KMS-11 (cell line): ENCODE measurements at regions not wholly inside any gene's neighbourhood (a gene's known extent, or its start where the extent isn't known, plus 50 kb on each side); places are given as distances from the start of the nearest gene placed in this dataset.

Source experiments
- H2AFZ ChIP-seq: fragments of 200-600 bp; sonication (generic); 2 replicates; pipeline ENCODE4 v1.6.1; 2016; ENCODE audit warnings: antibody characterized with exemption, mixed run types, low read depth
- H3K27ac ChIP-seq: fragments of 200-600 bp; sonication (generic); 2 replicates; pipeline ENCODE4 v1.6.1; 2016; ENCODE audit warnings: mild to moderate bottlenecking, mixed run types
- H3K27me3 ChIP-seq: fragments of 200-600 bp; sonication (generic); 2 replicates; pipeline ENCODE4 v1.6.1; 2017; ENCODE audit warnings: mild to moderate bottlenecking, low read depth, mixed run types, moderate library complexity; ENCODE audit not compliant: insufficient read depth
- H3K36me3 ChIP-seq: fragments of 200-600 bp; sonication (generic); 2 replicates; pipeline ENCODE4 v1.6.1; 2017; ENCODE audit warnings: mild to moderate bottlenecking, mixed run types; ENCODE audit not compliant: insufficient read depth
- H3K4me1 ChIP-seq: fragments of 200-600 bp; sonication (generic); 2 replicates; pipeline ENCODE4 v1.6.1; 2016; ENCODE audit warnings: mild to moderate bottlenecking, low read depth, mixed run types; ENCODE audit not compliant: poor library complexity, severe bottlenecking
- H3K4me2 ChIP-seq: fragments of 200-600 bp; sonication (generic); 2 replicates; pipeline ENCODE4 v1.7.0; 2016; ENCODE audit warnings: mild to moderate bottlenecking, mixed run types
- H3K4me3 ChIP-seq: fragments of 200-600 bp; sonication (generic); IDR thresholded peaks from 2 replicates; pipeline ENCODE4 v1.6.1; 2017; ENCODE audit warnings: low read depth, low read length, mixed read lengths; ENCODE audit not compliant: insufficient read depth
- H3K79me2 ChIP-seq: fragments of 200-600 bp; sonication (generic); 2 replicates; pipeline ENCODE4 v1.6.1; 2016; ENCODE audit warnings: low read depth, mixed run types; ENCODE audit not compliant: insufficient read depth
- H3K9ac ChIP-seq: fragments of 200-600 bp; sonication (generic); 2 replicates; pipeline ENCODE4 v1.6.1; 2016; ENCODE audit warnings: mild to moderate bottlenecking, mixed run types
- H4K20me1 ChIP-seq: fragments of 200-600 bp; sonication (generic); 2 replicates; pipeline ENCODE4 v1.6.1; 2016; ENCODE audit warnings: mild to moderate bottlenecking, mixed run types; ENCODE audit not compliant: insufficient read depth
- CTCF ChIP-seq: fragments of 200-600 bp; sonication (generic); conservative IDR thresholded peaks from 2 replicates; pipeline ENCODE4 v1.6.1; 2017; ENCODE audit warnings: low read depth, mild to moderate bottlenecking, antibody characterized with exemption, low read length, moderate library complexity, mixed read lengths

DNA sequence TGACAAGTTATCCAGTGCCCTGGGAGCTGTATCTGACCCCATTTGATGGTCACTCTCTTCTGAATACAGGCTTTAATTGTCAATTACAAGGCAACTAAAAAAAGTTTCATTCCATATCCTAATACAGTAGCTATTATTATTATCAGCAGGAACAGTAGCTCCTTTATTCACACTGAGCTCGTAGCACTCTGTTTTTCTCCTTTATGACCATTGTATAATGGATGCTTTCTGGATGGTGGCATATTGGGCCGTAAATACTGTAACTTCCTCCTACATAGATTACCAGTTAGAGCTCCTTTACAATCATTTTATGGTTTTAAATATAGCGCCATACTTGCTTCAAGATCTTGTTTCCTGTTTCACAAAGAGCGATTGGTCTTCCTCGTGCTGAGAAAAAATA, 1040.3 kb downstream of the TSN start:
- H3K4me1 ChIP-seq: no peaks in the 10 kb centered on the region
- TF ChIP-seq CTCF: no peak
- no peaks in the 10 kb centered on the region for H3K36me3 ChIP-seq
- no peak overlapping the region for H3K9ac ChIP-seq
- H3K4me3 ChIP-seq: no peak overlapping the region
- H3K79me2 ChIP-seq: no peaks in the 10 kb centered on the region
- no peak overlapping the region for H2AFZ ChIP-seq
- H3K27ac ChIP-seq: no peak overlapping the region
- H4K20me1 ChIP-seq: no peaks in the 10 kb centered on the region
- no peaks in the 10 kb centered on the region for H3K27me3 ChIP-seq
- no peak overlapping the region for H3K4me2 ChIP-seq

DNA sequence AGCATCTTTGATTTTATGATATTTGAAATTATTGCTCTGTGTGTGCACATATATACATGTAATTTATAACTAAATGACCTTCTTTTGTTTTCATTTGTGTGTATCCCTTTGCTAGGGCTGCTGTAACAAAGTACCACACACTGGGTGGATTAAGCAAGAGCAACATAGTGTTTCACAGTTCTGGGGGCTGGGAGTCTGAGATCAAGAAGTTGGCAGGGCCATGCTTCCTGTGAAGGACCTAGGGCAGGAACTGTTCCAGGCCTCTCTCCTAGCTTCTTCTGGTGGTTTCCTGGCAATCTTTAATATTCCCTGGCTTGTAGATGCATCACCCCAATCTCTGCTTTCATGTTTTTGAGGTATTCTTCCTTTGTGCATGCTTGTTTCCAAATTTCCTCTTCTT, 1043.9 kb downstream of the TSN start:
- H3K36me3 ChIP-seq: no peaks in the 10 kb centered on the region
- no peak overlapping the region for H3K9ac ChIP-seq
- H3K4me1 ChIP-seq: no peaks in the 10 kb centered on the region
- no peaks in the 10 kb centered on the region for H4K20me1 ChIP-seq
- no peaks in the 10 kb centered on the region for H3K27me3 ChIP-seq
- no peak overlapping the region for H3K4me2 ChIP-seq
- no peak overlapping the region for H2AFZ ChIP-seq
- no peaks in the 10 kb centered on the region for H3K79me2 ChIP-seq
- H3K4me3 ChIP-seq: no peak overlapping the region
- TF ChIP-seq CTCF: no peak
- no peak overlapping the region for H3K27ac ChIP-seq

- H3K27me3 ChIP-seq: no peaks in the 10 kb centered on the region
- H2AFZ ChIP-seq: no peak overlapping the region
- H3K4me1 ChIP-seq: no peaks in the 10 kb centered on the region
- no peak overlapping the region for H3K9ac ChIP-seq
- H3K36me3 ChIP-seq: no peaks in the 10 kb centered on the region
- H3K79me2 ChIP-seq: no peaks in the 10 kb centered on the region
- no peak overlapping the region for H3K4me2 ChIP-seq
- H4K20me1 ChIP-seq: no peaks in the 10 kb centered on the region
- no peak overlapping the region for H3K4me3 ChIP-seq
- H3K27ac ChIP-seq: no peak overlapping the region
- TF ChIP-seq CTCF: no peak
These were observed 1045.3 kb downstream of the TSN start for GRCh38 chr2:122800781-122801180.

GRCh38 chr2:122804494-122804893, 1049.0 kb downstream of the TSN start:
- H3K9ac ChIP-seq: no peak overlapping the region
- no peaks in the 10 kb centered on the region for H3K79me2 ChIP-seq
- H3K27me3 ChIP-seq: no peaks in the 10 kb centered on the region
- H3K36me3 ChIP-seq: no peaks in the 10 kb centered on the region
- no peaks in the 10 kb centered on the region for H3K4me1 ChIP-seq
- no peaks in the 10 kb centered on the region for H4K20me1 ChIP-seq
- no peak overlapping the region for H3K4me2 ChIP-seq
- H3K27ac ChIP-seq: no peak overlapping the region
- TF ChIP-seq CTCF: no peak
- no peak overlapping the region for H3K4me3 ChIP-seq
- no peak overlapping the region for H2AFZ ChIP-seq

DNA sequence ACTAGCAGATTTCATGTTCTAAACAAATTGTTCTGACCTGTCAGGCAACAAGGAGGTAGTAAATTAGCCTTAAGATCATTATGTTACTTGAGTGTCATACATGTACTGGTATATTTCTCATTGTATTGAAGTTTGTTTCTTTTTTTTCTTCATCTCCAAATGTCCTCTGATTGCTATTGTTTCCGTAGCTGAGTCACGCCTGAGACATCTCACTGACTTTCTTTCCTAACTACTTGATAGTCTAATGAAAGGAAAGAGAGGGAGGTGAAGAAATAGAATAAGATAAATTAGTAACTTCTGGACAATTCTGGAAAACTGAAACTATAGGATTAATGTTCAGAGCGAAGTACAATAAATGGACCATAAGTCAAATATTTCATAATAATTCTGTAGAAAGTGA, 1049.9 kb downstream of the TSN start:
- no peaks in the 10 kb centered on the region for H3K36me3 ChIP-seq
- H3K27me3 ChIP-seq: no peaks in the 10 kb centered on the region
- no peak overlapping the region for H3K9ac ChIP-seq
- H3K4me1 ChIP-seq: no peaks in the 10 kb centered on the region
- no peak for TF ChIP-seq CTCF
- no peak overlapping the region for H2AFZ ChIP-seq
- no peaks in the 10 kb centered on the region for H3K79me2 ChIP-seq
- H3K4me3 ChIP-seq: no peak overlapping the region
- H3K4me2 ChIP-seq: no peak overlapping the region
- no peaks in the 10 kb centered on the region for H4K20me1 ChIP-seq
- H3K27ac ChIP-seq: no peak overlapping the region
